Mesendoderm (in vitro differentiated cells): ENCODE measurements at regions not wholly inside any gene's neighbourhood (a gene's known extent, or its start where the extent isn't known, plus 50 kb on each side); places are given as distances from the start of the nearest gene placed in this dataset.
A peak's percentile ranks its signal among the peaks of the same experiment; 100 is the strongest.

Experiments used
- DNase-seq: peaks from one replicate; pipeline ENCODE4 v3.0.0; 2013
- H2AK5ac ChIP-seq: 2 replicates; pipeline ENCODE4 v1.6.1; 2013; ENCODE audit warnings: low read length, inconsistent platforms
- H2BK120ac ChIP-seq: 2 replicates; pipeline ENCODE4 v1.6.1; 2013; ENCODE audit warnings: low read depth, mild to moderate bottlenecking, low read length, moderate library complexity, mixed read lengths
- H2BK15ac ChIP-seq: replicated peaks from 2 replicates; pipeline ENCODE4 v1.6.1; 2013; ENCODE audit warnings: low read depth, mild to moderate bottlenecking, moderate library complexity
- H2BK5ac ChIP-seq: 2 replicates; pipeline ENCODE4 v1.6.1; 2013; ENCODE audit warnings: low read length, inconsistent platforms
- H3K18ac ChIP-seq: 2 replicates; pipeline ENCODE4 v1.6.1; 2013; ENCODE audit warnings: mild to moderate bottlenecking, low read length, mixed read lengths
- H3K23ac ChIP-seq: one replicate; pipeline ENCODE4 v1.6.1; 2013; ENCODE audit warnings: low read length
- H3K27ac ChIP-seq: 2 replicates; pipeline ENCODE4 v1.5.1; 2013; ENCODE audit warnings: low read depth, mild to moderate bottlenecking, inconsistent platforms, low read length, moderate library complexity
- H3K27me3 ChIP-seq: 2 replicates; pipeline ENCODE4 v1.6.1; 2013; ENCODE audit warnings: low read length, control low read depth, mild to moderate bottlenecking, inconsistent platforms; ENCODE audit not compliant: insufficient read depth, poor library complexity
- H3K36me3 ChIP-seq: 2 replicates; pipeline ENCODE4 v1.6.1; 2013; ENCODE audit warnings: low read length, inconsistent platforms; ENCODE audit not compliant: control insufficient read depth, insufficient read depth
- H3K4ac ChIP-seq: one replicate; pipeline ENCODE4 v1.6.1; 2013; ENCODE audit warnings: low read depth, mild to moderate bottlenecking, low read length, moderate library complexity
- H3K4me1 ChIP-seq: 2 replicates; pipeline ENCODE4 v1.6.1; 2013; ENCODE audit warnings: low read depth, low read length, inconsistent platforms; ENCODE audit not compliant: control insufficient read depth
- H3K4me2 ChIP-seq: 2 replicates; pipeline ENCODE4 v1.6.1; 2013; ENCODE audit warnings: low read length
- H3K4me3 ChIP-seq: 2 replicates; pipeline ENCODE4 v1.5.1; 2013; ENCODE audit warnings: mild to moderate bottlenecking, low read length
- H3K56ac ChIP-seq: one replicate; pipeline ENCODE4 v1.6.1; 2013; ENCODE audit warnings: low read length
- H3K79me1 ChIP-seq: 2 replicates; pipeline ENCODE4 v1.6.1; 2013; ENCODE audit warnings: low read length, inconsistent platforms
- H3K79me2 ChIP-seq: 2 replicates; pipeline ENCODE4 v1.6.1; 2013; ENCODE audit warnings: mild to moderate bottlenecking, low read length; ENCODE audit not compliant: control insufficient read depth, insufficient read depth
- H3K9ac ChIP-seq: 2 replicates; pipeline ENCODE4 v1.6.1; 2013; ENCODE audit warnings: low read length, inconsistent platforms
- H4K5ac ChIP-seq: one replicate; pipeline ENCODE4 v1.6.1; 2013; ENCODE audit warnings: low read length
- H4K8ac ChIP-seq: one replicate; pipeline ENCODE4 v1.6.1; 2013; ENCODE audit warnings: low read depth, mild to moderate bottlenecking, control low read depth, low read length, moderate library complexity
- WGBS: extraction: QIAGEN DNeasy Blood & Tissue Kit; methylation state at CpG from one replicate; pipeline ENCODE4 v1.1.7; 2013; ENCODE audit warnings: low lambda C conversion rate, missing lambda C conversion rate; ENCODE audit not compliant: insufficient coverage; ENCODE audit errors: extremely low coverage; 5-methylcytosine and 5-hydroxymethylcytosine counted together

- Histone ChIP-seq H3K4me2 (no peak overlapping the region), H2BK5ac (no peak overlapping the region), H3K4me3 (no peak overlapping the region), H3K9ac (no peak overlapping the region), H3K79me2 (no peaks in the 10 kb centered on the region), H3K18ac (no peak overlapping the region), H4K8ac (no peak overlapping the region), H2AK5ac (no peak overlapping the region), H3K23ac (no peak overlapping the region), H2BK15ac (no peak overlapping the region), H3K27me3 (no peaks in the 10 kb centered on the region), H4K5ac (no peak overlapping the region), H3K36me3 (no peaks in the 10 kb centered on the region), H3K4ac (no peak overlapping the region), H3K27ac (no peak overlapping the region), H3K79me1 (no peaks in the 10 kb centered on the region), H2BK120ac (no peak overlapping the region), H3K4me1 (no peaks in the 10 kb centered on the region), H3K56ac (no peak overlapping the region)
- no peak for DNase-seq
- WGBS = no CpG with 5 or more reads among the region's 7 CpGs
Measured at GRCh38 chr21:41068496-41068895, 99.5 kb upstream of the BACE2 start.

- Histone ChIP-seq H3K18ac (no peak overlapping the region), H2BK15ac (no peak overlapping the region), H3K4me2 (no peak overlapping the region), H3K4ac (no peak overlapping the region), H3K4me1 (no peaks in the 10 kb centered on the region), H2BK120ac (no peak overlapping the region), H3K27me3 (no peaks in the 10 kb centered on the region), H3K79me1 (no peaks in the 10 kb centered on the region), H3K56ac (no peak overlapping the region), H4K8ac (no peak overlapping the region), H2BK5ac (no peak overlapping the region), H3K27ac (no peak overlapping the region), H3K23ac (no peak overlapping the region), H3K79me2 (no peaks in the 10 kb centered on the region), H3K4me3 (no peak overlapping the region), H3K36me3 (no peaks in the 10 kb centered on the region), H4K5ac (no peak overlapping the region), H3K9ac (no peak overlapping the region), H2AK5ac (no peak overlapping the region)
- peak; percentile 88 for DNase-seq
- WGBS = no CpG with 5 or more reads among the region's 30 CpGs
Measured at GRCh38 chr21:41068967-41069642, 98.9 kb upstream of the BACE2 start.

DNA sequence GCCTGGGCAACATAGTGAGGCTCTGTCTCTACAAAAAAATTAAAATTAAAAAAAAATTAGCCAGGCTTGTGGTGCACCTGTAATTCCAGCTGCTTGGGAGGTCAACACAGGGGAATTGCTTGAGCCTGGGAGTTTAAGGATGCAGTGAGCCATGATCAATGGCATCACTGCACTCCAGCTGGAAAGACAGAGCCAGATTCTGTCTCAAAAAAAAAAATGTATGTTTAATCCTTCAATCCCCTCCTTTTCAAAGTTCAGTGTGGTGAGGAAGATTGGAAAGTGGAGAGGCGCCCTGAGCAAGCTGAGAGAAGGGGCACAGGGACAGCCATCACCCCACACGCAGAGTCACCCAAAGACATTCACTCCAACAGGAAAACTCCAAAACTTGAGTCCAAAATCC, 97.7 kb upstream of the BACE2 start:
- no peak overlapping the region for H2BK15ac ChIP-seq
- no peaks in the 10 kb centered on the region for H3K4me1 ChIP-seq
- DNase-seq = no peak
- no peak overlapping the region for H3K4me3 ChIP-seq
- no peak overlapping the region for H3K4ac ChIP-seq
- no peaks in the 10 kb centered on the region for H3K79me2 ChIP-seq
- H3K4me2 ChIP-seq = no peak overlapping the region
- no peaks in the 10 kb centered on the region for H3K79me1 ChIP-seq
- H4K5ac ChIP-seq = no peak overlapping the region
- no peaks in the 10 kb centered on the region for H3K36me3 ChIP-seq
- H3K9ac ChIP-seq = no peak overlapping the region
- H3K27me3 ChIP-seq = no peaks in the 10 kb centered on the region
- WGBS = no CpG with 5 or more reads among the region's 2 CpGs
- H2AK5ac ChIP-seq = no peak overlapping the region
- H3K23ac ChIP-seq = no peak overlapping the region
- H4K8ac ChIP-seq = no peak overlapping the region
- H3K56ac ChIP-seq = no peak overlapping the region
- no peak overlapping the region for H3K27ac ChIP-seq
- no peak overlapping the region for H3K18ac ChIP-seq
- no peak overlapping the region for H2BK120ac ChIP-seq
- no peak overlapping the region for H2BK5ac ChIP-seq

GRCh38 chr21:41071258-41072171, 96.4 kb upstream of the BACE2 start:
- Histone ChIP-seq H3K4me1 (no peaks in the 10 kb centered on the region), H2BK120ac (no peak overlapping the region), H4K8ac (no peak overlapping the region), H3K27me3 (no peaks in the 10 kb centered on the region), H3K79me1 (no peaks in the 10 kb centered on the region), H3K4me2 (no peak overlapping the region), H3K18ac (no peak overlapping the region), H4K5ac (no peak overlapping the region), H3K36me3 (no peaks in the 10 kb centered on the region), H2BK15ac (no peak overlapping the region), H2AK5ac (no peak overlapping the region), H3K79me2 (no peaks in the 10 kb centered on the region), H3K4ac (no peak overlapping the region), H3K56ac (no peak overlapping the region), H3K27ac (no peak overlapping the region), H2BK5ac (no peak overlapping the region), H3K4me3 (no peak overlapping the region), H3K23ac (no peak overlapping the region), H3K9ac (no peak overlapping the region)
- peak; percentile 69 for DNase-seq
- no CpG with 5 or more reads among the region's 11 CpGs for WGBS

DNA sequence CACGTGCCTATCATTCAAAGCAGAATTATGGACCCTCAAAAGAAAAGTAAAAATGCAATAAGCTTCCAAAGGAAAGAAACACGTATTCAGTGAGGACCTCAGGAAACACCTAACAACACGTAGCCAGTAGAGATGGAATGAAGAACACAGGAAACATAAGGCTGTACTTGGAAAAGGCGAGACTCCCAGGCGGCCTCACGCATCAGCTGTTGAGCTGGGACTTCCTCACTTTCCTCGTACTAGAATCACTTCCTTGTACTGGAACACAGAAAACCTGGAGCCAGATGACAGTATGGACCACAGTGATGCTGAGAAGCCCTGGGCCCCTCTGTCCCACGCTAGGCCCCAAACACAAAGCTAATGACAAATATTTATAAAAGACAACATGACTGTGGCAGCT, 94.4 kb upstream of the BACE2 start:
- no peaks in the 10 kb centered on the region for H3K36me3 ChIP-seq
- H4K8ac ChIP-seq = no peak overlapping the region
- H3K4me2 ChIP-seq = no peak overlapping the region
- no peak overlapping the region for H2BK120ac ChIP-seq
- WGBS = no CpG with 5 or more reads among the region's 8 CpGs
- H3K4me3 ChIP-seq = no peak overlapping the region
- no peak overlapping the region for H2AK5ac ChIP-seq
- H4K5ac ChIP-seq = no peak overlapping the region
- H3K18ac ChIP-seq = no peak overlapping the region
- H3K27ac ChIP-seq = no peak overlapping the region
- H3K4me1 ChIP-seq = no peaks in the 10 kb centered on the region
- no peak overlapping the region for H3K56ac ChIP-seq
- H3K23ac ChIP-seq = no peak overlapping the region
- H2BK15ac ChIP-seq = no peak overlapping the region
- H3K27me3 ChIP-seq = no peaks in the 10 kb centered on the region
- DNase-seq = no peak
- no peak overlapping the region for H3K4ac ChIP-seq
- H3K9ac ChIP-seq = no peak overlapping the region
- H2BK5ac ChIP-seq = no peak overlapping the region
- no peaks in the 10 kb centered on the region for H3K79me2 ChIP-seq
- no peaks in the 10 kb centered on the region for H3K79me1 ChIP-seq
